ENCODE measurements at regions not wholly inside any gene's neighbourhood (a gene's known extent, or its start where the extent isn't known, plus 50 kb on each side); places are given as distances from the start of the nearest gene placed in this dataset.

GRCh38 chr6:80725156-80725930, 618.9 kb downstream of the BCKDHB start:
- DNase-seq (ENCODE audit: low spot score): no peak

- no peak for DNase-seq (ENCODE audit: low spot score)
These were observed 614.4 kb downstream of the BCKDHB start for GRCh38 chr6:80720824-80721223.

GRCh38 chr6:80714513-80714912, 608.0 kb downstream of the BCKDHB start:
- no peak for DNase-seq (ENCODE audit: low spot score)

GRCh38 chr6:80698459-80698858, 592.0 kb downstream of the BCKDHB start:
- no peak for DNase-seq (ENCODE audit: low spot score)

- DNase-seq (ENCODE audit: low spot score): no peak
These were observed 589.8 kb downstream of the BCKDHB start for GRCh38 chr6:80696268-80696667.

GRCh38 chr6:80690551-80691131, 584.2 kb downstream of the BCKDHB start:
- peak; percentile 10 for DNase-seq (ENCODE audit: low spot score)

- DNase-seq (ENCODE audit: low spot score): no peak
These were observed 583.4 kb downstream of the BCKDHB start for GRCh38 chr6:80689716-80690395.

- no peak for DNase-seq (ENCODE audit: low spot score)
These were observed 573.5 kb downstream of the BCKDHB start for GRCh38 chr6:80679992-80680391.

GRCh38 chr6:80676386-80676785, 569.9 kb downstream of the BCKDHB start:
- DNase-seq (ENCODE audit: low spot score): no peak

GRCh38 chr6:80674669-80675068, 568.2 kb downstream of the BCKDHB start:
- DNase-seq (ENCODE audit: low spot score): no peak

- no peak for DNase-seq (ENCODE audit: low spot score)
These were observed 566.9 kb downstream of the BCKDHB start for GRCh38 chr6:80673367-80673766.

- no peak for DNase-seq (ENCODE audit: low spot score)
These were observed 560.5 kb downstream of the BCKDHB start for GRCh38 chr6:80667006-80667405.

- no peak for DNase-seq (ENCODE audit: low spot score)
These were observed 552.5 kb downstream of the BCKDHB start for GRCh38 chr6:80658926-80659325.

GRCh38 chr6:80647156-80647555, 540.7 kb downstream of the BCKDHB start:
- no peak for DNase-seq (ENCODE audit: low spot score)

- DNase-seq (ENCODE audit: low spot score): no peak
These were observed 537.4 kb downstream of the BCKDHB start for GRCh38 chr6:80643881-80644280.

GRCh38 chr6:80642452-80642851, 536.0 kb downstream of the BCKDHB start:
- DNase-seq (ENCODE audit: low spot score): no peak

GRCh38 chr6:80641591-80641990, 535.1 kb downstream of the BCKDHB start:
- no peak for DNase-seq (ENCODE audit: low spot score)

- DNase-seq (ENCODE audit: low spot score): no peak
These were observed 533.7 kb downstream of the BCKDHB start for GRCh38 chr6:80640176-80640575.

GRCh38 chr6:80639181-80639629, 532.7 kb downstream of the BCKDHB start:
- DNase-seq (ENCODE audit: low spot score): no peak

GRCh38 chr6:80638213-80639055, 532.0 kb downstream of the BCKDHB start:
- DNase-seq (ENCODE audit: low spot score): peak; percentile 70

- DNase-seq (ENCODE audit: low spot score): no peak
These were observed 530.8 kb downstream of the BCKDHB start for GRCh38 chr6:80637312-80637711.

GRCh38 chr6:80636689-80637088, 530.2 kb downstream of the BCKDHB start:
- no peak for DNase-seq (ENCODE audit: low spot score)
